A549 (cell line): ENCODE measurements at regions not wholly inside any gene's neighbourhood (a gene's known extent, or its start where the extent isn't known, plus 50 kb on each side); places are given as distances from the start of the nearest gene placed in this dataset.

Experiments
- ATAC-seq, 2 experiments: fragments of 200-7000 bp in 1 of 2; fragments of >200 bp in 1 of 2; cut with Nextera tagmentation in 1 of 2; cut with Tn5 transposase in 1 of 2; 3 replicates each; pipeline versions ENCODE4 v1.8.0 to v1.9.1; 2018 to 2020; ENCODE audit warnings: mild to moderate bottlenecking in 1 of 2, moderate library complexity in 1 of 2
- CTCF ChIA-PET: fragments of 300-600 bp; sonication (Branson Sonifier 250); formaldehyde crosslinking; extraction: SDS; loops from one replicate; lab custom pipeline; 2021; ENCODE audit warnings: antibody characterized with exemption, inconsistent platforms; lab: Yijun Ruan, JAX
- POLR2A ChIA-PET: fragments of 350-600 bp; formaldehyde crosslinking; extraction: SDS; loops from one replicate; lab custom pipeline; 2021; ENCODE audit warnings: antibody characterized with exemption, inconsistent platforms; lab: Yijun Ruan, JAX
- DNase-seq, 2 experiments: peaks; one replicate each; pipeline versions ENCODE4 v3.0.0 to v3.0.0-alpha.2; 2011 to 2016; ENCODE audit warnings: low read depth in 1 of 2, low spot score in 1 of 2
- FAIRE-seq: peaks from 2 replicates; lab custom pipeline; 2011; peaks lifted over from hg19 to GRCh38; lab: Jason Lieb, UNC
- H3K27ac ChIP-seq, 2 experiments: fragments of >200 bp; sonication (Bioruptor Twin); formaldehyde crosslinking; 3 replicates each; pipeline ENCODE4 v1.5.1; 2016 to 2017
- H3K4me1 ChIP-seq: fragments of >200 bp; sonication (Bioruptor Twin); formaldehyde crosslinking; 3 replicates; pipeline ENCODE4 v1.6.1; 2016
- H3K4me2 ChIP-seq: fragments of >200 bp; sonication (Bioruptor Twin); formaldehyde crosslinking; 3 replicates; pipeline ENCODE4 v1.6.1; 2016
- H3K4me3 ChIP-seq: fragments of >200 bp; sonication (Bioruptor Twin); formaldehyde crosslinking; 3 replicates; pipeline ENCODE4 v1.5.1; 2016
- H3K9me3 ChIP-seq: fragments of >200 bp; sonication (Bioruptor Twin); formaldehyde crosslinking; 3 replicates; pipeline ENCODE4 v1.6.1; 2016
- CBX2 ChIP-seq: fragments of 200-600 bp; sonication (generic); IDR thresholded peaks from 2 replicates; pipeline ENCODE4 v1.6.1; 2016; ENCODE audit warnings: low read depth, mild to moderate bottlenecking, borderline replicate concordance
- CBX8 ChIP-seq: fragments of 200-600 bp; sonication (generic); IDR thresholded peaks from 2 replicates; pipeline ENCODE4 v1.6.1; 2016
- CEBPB ChIP-seq, 2 experiments: fragments of >200 bp in 1 of 2; sonication (Bioruptor Twin) in 1 of 2; formaldehyde crosslinking in 1 of 2; IDR thresholded peaks; 2 replicates each; pipeline ENCODE4 v1.6.1; 2012 to 2016
- CHD4 ChIP-seq: fragments of 200-600 bp; sonication (generic); IDR thresholded peaks from 2 replicates; pipeline ENCODE4 v1.6.1; 2016; ENCODE audit warnings: antibody characterized with exemption, mild to moderate bottlenecking, borderline replicate concordance
- EHF ChIP-seq: fragments of 250-450 bp; sonication (Bioruptor Pico); IDR thresholded peaks from 2 replicates; pipeline ENCODE4 v1.5.0; 2020; ENCODE audit warnings: mild to moderate bottlenecking
- EP300 ChIP-seq, 2 experiments: fragments of >200 bp; sonication (Bioruptor Twin); formaldehyde crosslinking; IDR thresholded peaks; 2 replicates in 1 of 2; 3 replicates in 1 of 2; pipeline ENCODE4 v1.6.1; 2016 to 2017
- GATA3 ChIP-seq: IDR thresholded peaks from 2 replicates; pipeline ENCODE4 v1.6.1; 2012; ENCODE audit warnings: borderline replicate concordance
- HDAC2 ChIP-seq: fragments of 200-600 bp; sonication (generic); IDR thresholded peaks from 2 replicates; pipeline ENCODE4 v1.6.1; 2016
- HES2 ChIP-seq: fragments of >200 bp; sonication (Bioruptor Twin); formaldehyde crosslinking; IDR thresholded peaks from 2 replicates; pipeline ENCODE4 v1.6.1; 2016
- HEYL ChIP-seq: fragments of 250-450 bp; sonication (Bioruptor Pico); IDR thresholded peaks from 2 replicates; pipeline ENCODE4 v1.8.0; 2021; ENCODE audit warnings: mild to moderate bottlenecking, moderate library complexity
- HOXB13 ChIP-seq: fragments of 250-450 bp; sonication (Bioruptor Pico); IDR thresholded peaks from 2 replicates; pipeline ENCODE4 v1.5.0; 2020; ENCODE audit warnings: low read depth, mild to moderate bottlenecking, moderate library complexity
- MAFK ChIP-seq: fragments of 450-650 bp; IDR thresholded peaks from 2 replicates; pipeline ENCODE4 v1.6.1; 2014; ENCODE audit not compliant: partially characterized antibody
- MAX ChIP-seq: IDR thresholded peaks from 2 replicates; pipeline ENCODE4 v1.6.1; 2012
- MYC ChIP-seq: IDR thresholded peaks from 2 replicates; pipeline ENCODE4 v1.6.1; 2012; ENCODE audit warnings: mild to moderate bottlenecking, inconsistent platforms, low read length, improper control_type of control experiment, borderline replicate concordance
- NPAS2 ChIP-seq: fragments of 250-450 bp; sonication (Bioruptor Pico); IDR thresholded peaks from 2 replicates; pipeline ENCODE4 v1.8.0; 2022; ENCODE audit warnings: mild to moderate bottlenecking, moderate library complexity, borderline replicate concordance
- PBX3 ChIP-seq: IDR thresholded peaks from 2 replicates; pipeline ENCODE4 v1.6.1; 2012
- POLR2A ChIP-seq: IDR thresholded peaks from 2 replicates; pipeline ENCODE4 v1.6.1; 2012; ENCODE audit warnings: mild to moderate bottlenecking, low read length
- POLR2AphosphoS2 ChIP-seq: conservative IDR thresholded peaks from 2 replicates; pipeline ENCODE4 v1.6.1; 2012; ENCODE audit warnings: low read length, improper control_type of control experiment, inconsistent platforms
- RARB ChIP-seq: fragments of 250-450 bp; sonication (Bioruptor Pico); IDR thresholded peaks from 2 replicates; pipeline ENCODE4 v1.8.0; 2021; ENCODE audit warnings: mild to moderate bottlenecking, moderate library complexity
- RFX5 ChIP-seq: fragments of 450-650 bp; IDR thresholded peaks from 2 replicates; pipeline ENCODE4 v1.7.1; 2014; ENCODE audit warnings: antibody characterized with exemption, mild to moderate bottlenecking, moderate library complexity
- SMC3 ChIP-seq: fragments of >200 bp; sonication (Bioruptor Twin); formaldehyde crosslinking; IDR thresholded peaks from 3 replicates; pipeline ENCODE4 v1.6.1; 2018; ENCODE audit warnings: inconsistent platforms
- ZC3H11A ChIP-seq: fragments of 450-650 bp; IDR thresholded peaks from 2 replicates; pipeline ENCODE4 v1.6.1; 2014; ENCODE audit warnings: antibody characterized with exemption, mild to moderate bottlenecking
- ZSCAN20 ChIP-seq: fragments of 250-450 bp; sonication (Bioruptor Pico); IDR thresholded peaks from 2 replicates; pipeline ENCODE4 v1.8.0; 2022; ENCODE audit warnings: mild to moderate bottlenecking, moderate library complexity
- WGBS: methylation state at CpG from one replicate; pipeline ENCODE4 v1.1.6; 2017; ENCODE audit errors: missing lambda C conversion rate; 5-methylcytosine and 5-hydroxymethylcytosine counted together
- TF ChIP-seq, protein P1 (sequence below): fragments of 250-450 bp; sonication (Bioruptor Pico); IDR thresholded peaks from 2 replicates; pipeline ENCODE4 v1.5.0; 2020; ENCODE audit warnings: low read depth, mild to moderate bottlenecking, moderate library complexity
- TF ChIP-seq, protein P2 (sequence below): fragments of 250-450 bp; sonication (Bioruptor Pico); IDR thresholded peaks from 2 replicates; pipeline ENCODE4 v1.5.0; 2021; ENCODE audit warnings: mild to moderate bottlenecking, moderate library complexity, borderline replicate concordance

GRCh38 chr5:74464512-74465209 is 175.9 kb downstream of the ENC1 start:
- no peak for FAIRE-seq
- Histone ChIP-seq H3K9me3 (no peaks in the 10 kb centered on the region), H3K4me2 (no peak overlapping the region), H3K27ac (no peak overlapping the region), H3K4me1 (no peaks in the 10 kb centered on the region), H3K4me3 (no peak overlapping the region)
- DNase-seq, result no peak
- 68% methylated on average over 5 of the region's 5 CpGs for WGBS
- ChIA-PET CTCF (interaction anchor here (0.7 kb wide), 1 partner anchor 175 kb away, joined by 3 read pairs; no protein-coding TSS in a partner anchor), POLR2A (no interaction called here)
- TF ChIP-seq MAFK (peak; percentile 28), MAX (no peak)
- TF ChIP-seq, protein P1, sequence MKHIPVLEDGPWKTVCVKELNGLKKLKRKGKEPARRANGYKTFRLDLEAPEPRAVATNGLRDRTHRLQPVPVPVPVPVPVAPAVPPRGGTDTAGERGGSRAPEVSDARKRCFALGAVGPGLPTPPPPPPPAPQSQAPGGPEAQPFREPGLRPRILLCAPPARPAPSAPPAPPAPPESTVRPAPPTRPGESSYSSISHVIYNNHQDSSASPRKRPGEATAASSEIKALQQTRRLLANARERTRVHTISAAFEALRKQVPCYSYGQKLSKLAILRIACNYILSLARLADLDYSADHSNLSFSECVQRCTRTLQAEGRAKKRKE (CRISPR knock-in tag), result no peak
- ATAC-seq, result no peak

GRCh38 chr5:74462356-74462755 is 178.2 kb downstream of the ENC1 start:
- DNase-seq (no peak), ATAC-seq (no peak), FAIRE-seq (no peak)
- ChIA-PET POLR2A (no interaction called here), CTCF (interaction anchor here (1.0 kb wide), 1 partner anchor 17 kb away, joined by 4 read pairs; no protein-coding TSS in a partner anchor)
- H3K4me1 ChIP-seq, result no peaks in the 10 kb centered on the region
- H3K9me3 ChIP-seq, result no peaks in the 10 kb centered on the region
- no peak overlapping the region for H3K4me2 ChIP-seq
- H3K27ac ChIP-seq, result no peak overlapping the region
- no peak overlapping the region for H3K4me3 ChIP-seq
- no peak for TF ChIP-seq SMC3
- no peak for TF ChIP-seq CHD4
- TF ChIP-seq RARB (CRISPR knock-in tag), result no peak
- no peak for TF ChIP-seq NPAS2 (CRISPR knock-in tag)
- no peak for TF ChIP-seq CEBPB (IDR thresholded peaks at IDR 0.05)
- 53% methylated on average over 1 of the region's 1 CpG for WGBS

DNA sequence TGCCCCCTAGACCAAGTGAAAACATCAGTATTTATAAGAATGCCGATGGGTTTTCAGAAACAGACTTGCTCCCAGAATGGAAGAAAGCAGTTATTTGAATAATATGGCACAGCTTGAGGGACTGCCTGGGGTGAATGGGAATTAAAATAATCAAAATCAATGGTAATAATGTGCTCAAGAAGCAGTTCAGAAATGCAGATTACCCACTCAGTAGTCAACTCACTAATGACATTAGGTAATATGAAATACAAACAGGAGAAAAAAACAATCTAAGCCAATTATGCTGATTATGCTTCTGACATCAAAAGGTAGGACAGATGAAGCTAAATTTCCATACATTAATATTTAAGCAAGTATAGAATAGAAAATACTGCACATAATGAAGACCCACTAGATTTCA is 179.3 kb downstream of the ENC1 start:
- Histone ChIP-seq H3K4me2 (no peak overlapping the region), H3K4me1 (no peaks in the 10 kb centered on the region), H3K9me3 (no peaks in the 10 kb centered on the region), H3K27ac (no peak overlapping the region), H3K4me3 (no peak overlapping the region)
- ChIA-PET CTCF (interaction anchor here (1.0 to 1.7 kb wide), 2 partner anchors 11 to 18 kb away, joined by 4 to 5 read pairs; no protein-coding TSS in a partner anchor), POLR2A (no interaction called here)
- no peak for DNase-seq
- 86% methylated on average over 1 of the region's 1 CpG for WGBS
- no peak for FAIRE-seq
- ATAC-seq, result no peak
- TF ChIP-seq EHF (CRISPR knock-in tag) (no peak), HOXB13 (CRISPR knock-in tag) (no peak), RFX5 (no peak), MYC (no peak), HES2 (no peak), ZSCAN20 (no peak), POLR2A (no peak), PBX3 (no peak), ZC3H11A (no peak), POLR2AphosphoS2 (no peak), HEYL (CRISPR knock-in tag) (no peak), SMC3 (no peak), CBX8 (no peak), CHD4 (no peak), GATA3 (no peak), HDAC2 (no peak), CBX2 (no peak), EP300 (IDR thresholded peaks at IDR 0.05) (no peak)
- TF ChIP-seq, protein P2, sequence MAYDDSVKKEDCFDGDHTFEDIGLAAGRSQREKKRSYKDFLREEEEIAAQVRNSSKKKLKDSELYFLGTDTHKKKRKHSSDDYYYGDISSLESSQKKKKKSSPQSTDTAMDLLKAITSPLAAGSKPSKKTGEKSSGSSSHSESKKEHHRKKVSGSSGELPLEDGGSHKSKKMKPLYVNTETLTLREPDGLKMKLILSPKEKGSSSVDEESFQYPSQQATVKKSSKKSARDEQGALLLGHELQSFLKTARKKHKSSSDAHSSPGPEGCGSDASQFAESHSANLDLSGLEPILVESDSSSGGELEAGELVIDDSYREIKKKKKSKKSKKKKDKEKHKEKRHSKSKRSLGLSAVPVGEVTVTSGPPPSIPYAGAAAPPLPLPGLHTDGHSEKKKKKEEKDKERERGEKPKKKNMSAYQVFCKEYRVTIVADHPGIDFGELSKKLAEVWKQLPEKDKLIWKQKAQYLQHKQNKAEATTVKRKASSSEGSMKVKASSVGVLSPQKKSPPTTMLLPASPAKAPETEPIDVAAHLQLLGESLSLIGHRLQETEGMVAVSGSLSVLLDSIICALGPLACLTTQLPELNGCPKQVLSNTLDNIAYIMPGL, result no peak
